ENCODE measurements at regions not wholly inside any gene's neighbourhood (a gene's known extent, or its start where the extent isn't known, plus 50 kb on each side); places are given as distances from the start of the nearest gene placed in this dataset.

DNA sequence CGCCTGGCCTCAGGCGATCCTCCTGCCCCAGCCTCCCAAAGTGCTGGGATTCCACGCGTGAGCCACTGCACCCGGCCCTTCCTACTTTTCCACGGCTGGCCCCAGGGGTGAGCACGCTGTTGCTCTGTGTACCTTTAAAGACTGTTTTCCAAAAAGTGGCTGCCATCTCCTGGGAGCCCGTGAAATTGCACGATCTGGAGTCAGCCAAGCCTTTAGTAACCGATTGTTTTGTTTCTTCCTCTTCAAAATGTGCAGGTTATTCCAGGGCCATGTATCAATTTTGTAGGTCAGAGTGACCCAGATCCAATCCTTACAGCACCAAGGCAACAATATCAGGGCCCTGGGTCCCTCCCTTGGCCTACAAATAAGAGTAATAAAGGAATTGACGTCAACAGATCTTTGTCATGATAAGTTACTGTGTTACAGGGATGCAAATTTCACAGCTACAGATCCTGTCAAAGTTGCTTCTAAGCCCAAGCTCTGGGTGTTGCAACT is 135.6 kb upstream of the ZNF236 start:
- TF ChIP-seq CTCF (IDR thresholded peaks at IDR 0.05; ENCODE audit: borderline replicate concordance, extremely low read depth, low read length, poor library complexity, severe bottlenecking) (peak; percentile 68), EZH2 (IDR thresholded peaks at IDR 0.05; ENCODE audit: borderline replicate concordance, low read depth, low read length, severe bottlenecking) (no peak)

All from DND-41 (cell line).